Heart left ventricle (tissue), 16 donors: ENCODE measurements at regions not wholly inside any gene's neighbourhood (a gene's known extent, or its start where the extent isn't known, plus 50 kb on each side); places are given as distances from the start of the nearest gene placed in this dataset.

Source experiments
- ATAC-seq, 4 donors: fragments of 200-7000 bp; cut with Tn5 transposase; one replicate each; pipeline ENCODE4 v1.9.1; 2020 to 2022; ENCODE audit warnings: moderate library complexity in 4 of 4, mild to moderate bottlenecking in 3 of 4, moderate number of reproducible peaks in 1 of 4
- DNase-seq, 5 donors: peaks; one replicate each; pipeline ENCODE4 v3.0.0-alpha.2; 2020
- H3K27ac ChIP-seq, 12 donors: fragments of 200-600 bp; sonication (generic) in 4 of 12; one replicate each; pipeline versions ENCODE4 v1.5.0 to v1.8.0; 2016 to 2022; ENCODE audit warnings: mild to moderate bottlenecking in 2 of 12
- H3K27me3 ChIP-seq, 9 donors: fragments of 200-600 bp; sonication (generic) in 2 of 9; one replicate each; pipeline versions ENCODE4 v1.5.1 to v1.8.0; 2016 to 2022; ENCODE audit warnings: mild to moderate bottlenecking in 3 of 9
- H3K36me3 ChIP-seq, 9 donors: fragments of 200-600 bp; sonication (generic) in 2 of 9; one replicate each; pipeline versions ENCODE4 v1.5.0 to v1.8.0; 2018 to 2022; ENCODE audit warnings: mild to moderate bottlenecking in 2 of 9
- H3K4me1 ChIP-seq, 12 donors: fragments of 200-600 bp; sonication (generic) in 4 of 12; one replicate each; pipeline versions ENCODE4 v1.5.0 to v1.8.0; 2016 to 2022; ENCODE audit warnings: mild to moderate bottlenecking in 3 of 12
- H3K4me3 ChIP-seq, 12 donors: fragments of 200-600 bp; sonication (generic) in 4 of 12; one replicate each; pipeline versions ENCODE4 v1.5.0 to v1.8.0; 2017 to 2022; ENCODE audit warnings: mild to moderate bottlenecking in 9 of 12, moderate library complexity in 4 of 12
- H3K9me3 ChIP-seq, 12 donors: fragments of 200-600 bp; sonication (generic) in 4 of 12; one replicate each; pipeline versions ENCODE4 v1.5.0 to v1.8.0; 2016 to 2022; ENCODE audit warnings: mild to moderate bottlenecking in 1 of 12
- CTCF ChIP-seq, 12 donors: fragments of 200-600 bp; sonication (generic) in 4 of 12; IDR thresholded peaks; one replicate each; pipeline versions ENCODE4 v1.5.0 to v1.8.0; 2018 to 2022; ENCODE audit warnings: antibody characterized with exemption in 12 of 12, mild to moderate bottlenecking in 5 of 12
- POLR2A ChIP-seq, 2 donors: fragments of 450-650 bp; IDR thresholded peaks; one replicate each; pipeline ENCODE4 v1.6.1; 2017; ENCODE audit warnings: antibody characterized with exemption in 2 of 2, mild to moderate bottlenecking in 2 of 2, moderate library complexity in 2 of 2
- WGBS, 4 donors: extraction: QIAGEN DNeasy Blood & Tissue Kit in 2 of 4; methylation state at CpG; one replicate each; pipeline versions ENCODE4 v1.1.5 to v1.1.7; 2013 to 2018; 5-methylcytosine and 5-hydroxymethylcytosine counted together
- intact Hi-C, 10 donors: fragments of 100-400 bp; cut with DNase I; formaldehyde crosslinking; loops; one replicate each; pipeline versions ENCODE4 v1.11.1 to v1.14.2; 2022
- donor health status: ischemic (EF 13 %, LVEDD 7.1; RV severe dilation, severe dysfunction).
- donor health status: healthy with polysubstance abuse.
- donor health status: DM: no; HTN: yes; CAD: no.
- donor health status: DM: no; HTN: no; CAD: no.
- donor health status: ischemic (EF 25% LVEDD 6.9; RV normal size, moderate dysfunction).
- donor health status: ischemic (EF 25% LVEDD 5.7; RV mildly dilated, moderate dysfunction).
- donor health status: healthy.
- donor health status: DM: yes; HTN: yes; CAD: no.
- donor health status: ischemic (EF 35%, LVEDD 5.7; RV mildly dilated, moderate dysfunction).
- donor health status: nonischemic (EF 11% LVEDD 7.7; RV severe dilation, severe dysfunction).
- donor health status: DM: yes; HTN: yes; CAD: no.
- donor health status: PGD.
- donor health status: ischemic (EF 29% LVEDD 5.4; RV normal size, mild dysfunction).
- donor health status: nonischemic (EF 23%, LVEDD 6.1; RV moderate dilation, normal function).

GRCh38 chr6:144857086-144857485 lies 572.0 kb downstream of the UTRN start:
- no peak overlapping the region for H3K4me3 ChIP-seq
- no peak overlapping the region for H3K27ac ChIP-seq
- H3K27me3 ChIP-seq: no peaks in the 10 kb centered on the region
- peaks cover 0 to 3% (median 0%) of the 10 kb centered on the region in 12 donors for H3K4me1 ChIP-seq
- H3K36me3 ChIP-seq: peaks cover 0 to 21% (median 17%) of the 10 kb centered on the region in 9 donors
- intact Hi-C loops: no loop called here
- no peak for DNase-seq
- no peaks in the 10 kb centered on the region for H3K9me3 ChIP-seq
- ATAC-seq: no peak
- WGBS, 4 donors: 77 to 83% (median 79%) methylated on average over 3 of the region's 3 CpGs
- TF ChIP-seq POLR2A (IDR thresholded peaks at IDR 0.05) (no peak), CTCF (IDR thresholded peaks at IDR 0.05) (no peak)

GRCh38 chr6:144862769-144863168 lies 577.6 kb downstream of the UTRN start:
- Histone ChIP-seq H3K4me1 (no peaks in the 10 kb centered on the region), H3K9me3 (peaks cover 0 to 15% (median 0%) of the 10 kb centered on the region in 12 donors), H3K4me3 (no peak overlapping the region), H3K27ac (no peak overlapping the region), H3K36me3 (no peaks in the 10 kb centered on the region), H3K27me3 (no peaks in the 10 kb centered on the region)
- ATAC-seq: no peak
- TF ChIP-seq CTCF (IDR thresholded peaks at IDR 0.05) (no peak), POLR2A (IDR thresholded peaks at IDR 0.05) (no peak)
- WGBS, 4 donors: 77 to 89% (median 84%) methylated on average over 2 of the region's 2 CpGs
- intact Hi-C loops: no loop called here
- DNase-seq: no peak

- DNase-seq (no peak), ATAC-seq (no peak)
- no peak overlapping the region for H3K27ac ChIP-seq
- H3K4me3 ChIP-seq: no peak overlapping the region
- H3K4me1 ChIP-seq: no peaks in the 10 kb centered on the region
- H3K36me3 ChIP-seq: no peaks in the 10 kb centered on the region
- peaks cover 0 to 12% (median 0%) of the 10 kb centered on the region in 12 donors for H3K9me3 ChIP-seq
- intact Hi-C loops: no loop called here
- no peak for TF ChIP-seq POLR2A (IDR thresholded peaks at IDR 0.05)
- no peak for TF ChIP-seq CTCF (IDR thresholded peaks at IDR 0.05)
- 48 to 56% (median 52%) methylated on average over 2 of the region's 2 CpGs for WGBS, 4 donors
- H3K27me3 ChIP-seq: no peaks in the 10 kb centered on the region
Observed at GRCh38 chr6:144867761-144868160, 582.6 kb downstream of the UTRN start.

GRCh38 chr6:144870782-144871181 lies 585.6 kb downstream of the UTRN start:
- TF ChIP-seq POLR2A (IDR thresholded peaks at IDR 0.05) (no peak), CTCF (IDR thresholded peaks at IDR 0.05) (no peak)
- no peak for ATAC-seq
- intact Hi-C loops: no loop called here
- WGBS, 4 donors: 53 to 72% (median 62%) methylated on average over 2 of the region's 2 CpGs
- Histone ChIP-seq H3K27me3 (no peaks in the 10 kb centered on the region), H3K4me3 (no peak overlapping the region), H3K27ac (no peak overlapping the region), H3K9me3 (peaks cover 0 to 7% (median 0%) of the 10 kb centered on the region in 12 donors), H3K4me1 (no peaks in the 10 kb centered on the region), H3K36me3 (no peaks in the 10 kb centered on the region)
- no peak for DNase-seq
